ENCODE measurements at regions not wholly inside any gene's neighbourhood (a gene's known extent, or its start where the extent isn't known, plus 50 kb on each side); places are given as distances from the start of the nearest gene placed in this dataset.

GRCh38 chr3:178480274-178480673 lies 56.0 kb upstream of the KCNMB2 start:
- DNase-seq: no peak

- no peak for DNase-seq
These were observed 55.4 kb upstream of the KCNMB2 start for GRCh38 chr3:178480795-178481194.

GRCh38 chr3:178482981-178483380 lies 53.3 kb upstream of the KCNMB2 start:
- DNase-seq: no peak

GRCh38 chr3:178483704-178484103 lies 52.5 kb upstream of the KCNMB2 start:
- DNase-seq: peak; percentile 73

- peak; percentile 79 for DNase-seq
These were observed 50.5 kb upstream of the KCNMB2 start for GRCh38 chr3:178485756-178486155.

All from fibroblast of skin of back (primary cell).